ENCODE measurements at regions not wholly inside any gene's neighbourhood (a gene's known extent, or its start where the extent isn't known, plus 50 kb on each side); places are given as distances from the start of the nearest gene placed in this dataset.
"Not testable (repeated sequence)": the region's sequence is repeated elsewhere in the genome, so short reads cannot be mapped to it uniquely, and the experiment has no call there.

DNA sequence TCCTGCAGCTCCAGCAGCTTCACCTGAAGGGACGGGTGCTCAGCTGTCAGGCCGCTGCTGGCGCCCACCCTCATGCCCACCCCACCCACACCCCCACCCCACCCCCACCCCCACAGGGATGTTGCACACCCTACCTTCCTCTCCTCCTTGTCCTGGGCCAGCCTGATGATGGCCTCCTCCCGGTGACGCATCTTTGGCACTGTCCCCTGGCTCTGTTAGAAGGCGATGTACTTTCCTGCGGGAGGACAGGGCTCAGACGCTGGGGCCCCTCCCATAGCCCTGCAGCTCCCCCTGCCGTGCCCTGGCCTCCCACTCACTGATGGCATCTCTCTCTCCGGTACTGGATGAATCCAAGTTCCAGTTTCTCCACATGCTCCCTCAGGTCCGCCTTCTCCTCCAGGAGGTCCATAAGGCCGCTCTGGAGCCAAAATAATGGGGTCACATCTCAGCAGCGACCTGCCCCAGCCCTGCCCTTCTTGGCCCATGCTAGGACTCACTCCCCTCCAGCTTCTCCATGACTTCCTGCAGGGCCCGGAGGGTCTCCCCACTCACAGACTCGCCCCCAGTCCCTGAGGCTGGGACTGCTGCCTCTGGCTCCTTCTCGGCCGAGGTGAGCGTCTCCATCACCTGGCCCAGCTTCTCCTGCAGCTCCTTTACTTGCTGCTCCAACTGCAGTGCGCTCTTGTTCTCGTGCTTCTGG, 55.2 kb downstream of the GOLGA8B start:
- not testable (repeated sequence) for H3K9me3 Mint-ChIP-seq; ATAC-seq (ENCODE audit: low read depth); H3K4me3 Mint-ChIP-seq; H3K36me3 Mint-ChIP-seq; H3K27ac Mint-ChIP-seq; H3K4me1 Mint-ChIP-seq; H3K27me3 Mint-ChIP-seq; DNase-seq (ENCODE audit: low spot score in 2 of 2)

- H3K27ac Mint-ChIP-seq; H3K9me3 Mint-ChIP-seq; ATAC-seq (ENCODE audit: low read depth); DNase-seq (ENCODE audit: low spot score in 2 of 2); H3K27me3 Mint-ChIP-seq; H3K4me1 Mint-ChIP-seq; H3K4me3 Mint-ChIP-seq; H3K36me3 Mint-ChIP-seq: not testable (repeated sequence)
Measured at GRCh38 chr15:34527641-34528040, 55.8 kb downstream of the GOLGA8B start.

DNA sequence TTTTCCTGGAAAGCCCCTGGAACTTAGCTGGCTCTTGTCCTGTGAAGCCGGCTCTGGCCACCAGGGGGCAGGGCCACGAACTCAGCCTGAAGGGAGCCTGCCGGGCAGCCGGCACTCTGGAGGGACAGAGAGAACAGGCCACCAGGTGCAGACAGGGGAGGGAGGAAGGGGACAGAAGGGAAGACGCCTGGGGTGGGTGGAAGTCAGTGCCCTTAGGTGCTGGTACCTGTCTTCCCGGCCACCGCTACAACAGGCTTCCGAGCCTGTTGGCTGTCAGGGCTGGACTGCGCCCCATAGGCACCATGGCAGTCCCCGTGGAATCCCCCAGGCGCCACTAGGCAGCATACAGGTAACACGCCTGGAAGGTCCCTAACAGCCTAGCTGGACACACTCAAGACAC, 59.6 kb downstream of the GOLGA8B start:
- not testable (repeated sequence) for H3K27me3 Mint-ChIP-seq; H3K4me1 Mint-ChIP-seq; H3K36me3 Mint-ChIP-seq; H3K4me3 Mint-ChIP-seq; H3K9me3 Mint-ChIP-seq; H3K27ac Mint-ChIP-seq; DNase-seq (ENCODE audit: low spot score in 2 of 2)
- ATAC-seq (ENCODE audit: low read depth): peak; percentile 46

- H3K4me3 Mint-ChIP-seq; H3K36me3 Mint-ChIP-seq; H3K27ac Mint-ChIP-seq; H3K9me3 Mint-ChIP-seq; ATAC-seq (ENCODE audit: low read depth); DNase-seq (ENCODE audit: low spot score in 2 of 2); H3K27me3 Mint-ChIP-seq; H3K4me1 Mint-ChIP-seq: not testable (repeated sequence)
Measured at GRCh38 chr15:34522601-34523000, 60.9 kb downstream of the GOLGA8B start.

DNA sequence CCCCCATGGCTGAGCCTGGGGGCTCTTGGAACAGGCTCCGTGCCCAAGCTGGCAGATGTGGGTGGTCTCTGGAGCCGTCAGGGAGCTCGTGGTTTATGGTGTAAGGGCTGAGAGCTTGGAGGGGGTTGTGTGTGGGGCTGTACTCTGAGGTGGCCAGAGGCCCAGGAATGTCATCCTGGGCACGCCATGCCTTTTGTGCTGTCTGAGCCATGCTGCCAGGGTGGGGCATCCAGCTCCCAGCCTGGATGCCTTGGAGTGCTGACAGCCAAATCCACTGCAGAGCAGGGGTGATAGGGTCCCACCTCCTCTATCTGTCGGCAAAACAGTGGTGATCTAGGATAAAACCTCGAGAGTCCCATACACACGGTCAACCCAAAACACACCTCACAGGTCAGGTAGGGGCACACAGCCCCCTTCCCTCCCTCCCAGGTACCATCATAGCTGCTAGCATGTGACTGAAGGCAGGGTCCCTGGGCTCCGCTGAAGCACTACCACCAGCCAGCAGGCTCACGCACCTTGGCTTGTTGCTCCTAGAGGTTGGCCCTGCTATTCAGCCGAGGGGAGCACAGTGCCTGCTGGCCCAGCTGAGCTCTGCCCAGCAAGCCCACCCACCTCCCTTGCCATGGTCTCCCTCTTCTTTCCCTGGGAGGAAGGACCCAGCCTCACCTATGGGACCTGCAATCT, 61.5 kb downstream of the GOLGA8B start:
- DNase-seq (ENCODE audit: low spot score in 2 of 2); H3K27ac Mint-ChIP-seq; H3K4me1 Mint-ChIP-seq; H3K9me3 Mint-ChIP-seq; H3K4me3 Mint-ChIP-seq; ATAC-seq (ENCODE audit: low read depth); H3K27me3 Mint-ChIP-seq; H3K36me3 Mint-ChIP-seq: not testable (repeated sequence)

- no peaks in the 10 kb centered on the region for H3K9me3 Mint-ChIP-seq
- H3K4me1 Mint-ChIP-seq: peaks cover 4% of the 10 kb centered on the region
- H3K4me3 Mint-ChIP-seq: no peak overlapping the region
- H3K27ac Mint-ChIP-seq: no peak overlapping the region
- no peak for ATAC-seq (ENCODE audit: low read depth)
- no peaks in the 10 kb centered on the region for H3K36me3 Mint-ChIP-seq
- DNase-seq (ENCODE audit: low spot score in 2 of 2): no peak
- peaks cover 11% of the 10 kb centered on the region for H3K27me3 Mint-ChIP-seq
Measured at GRCh38 chr15:34520566-34520965, 62.9 kb downstream of the GOLGA8B start.

DNA sequence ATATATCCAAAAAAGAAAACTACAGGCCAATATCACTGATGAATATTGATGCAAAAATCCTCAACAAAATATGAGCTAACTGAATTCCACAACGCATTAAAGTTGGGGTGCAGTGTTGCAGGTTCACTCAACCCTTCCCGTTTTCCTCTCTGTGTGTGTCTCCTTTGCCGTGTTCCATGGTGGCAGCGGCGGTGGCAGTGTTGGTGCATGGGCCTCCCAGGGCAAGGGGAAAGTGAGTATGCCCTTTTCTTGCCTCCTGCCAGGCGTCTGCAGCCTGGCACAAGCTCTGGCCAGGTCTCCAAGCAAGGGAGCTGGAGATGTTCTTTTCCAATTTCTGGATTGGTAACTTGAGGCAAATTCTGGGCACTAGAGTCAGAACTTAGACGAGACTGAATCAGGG, 63.4 kb downstream of the GOLGA8B start:
- not testable (repeated sequence) for H3K36me3 Mint-ChIP-seq; H3K4me3 Mint-ChIP-seq; ATAC-seq (ENCODE audit: low read depth); H3K9me3 Mint-ChIP-seq; DNase-seq (ENCODE audit: low spot score in 2 of 2); H3K4me1 Mint-ChIP-seq; H3K27ac Mint-ChIP-seq
- peaks cover 15% of the 10 kb centered on the region for H3K27me3 Mint-ChIP-seq

DNA sequence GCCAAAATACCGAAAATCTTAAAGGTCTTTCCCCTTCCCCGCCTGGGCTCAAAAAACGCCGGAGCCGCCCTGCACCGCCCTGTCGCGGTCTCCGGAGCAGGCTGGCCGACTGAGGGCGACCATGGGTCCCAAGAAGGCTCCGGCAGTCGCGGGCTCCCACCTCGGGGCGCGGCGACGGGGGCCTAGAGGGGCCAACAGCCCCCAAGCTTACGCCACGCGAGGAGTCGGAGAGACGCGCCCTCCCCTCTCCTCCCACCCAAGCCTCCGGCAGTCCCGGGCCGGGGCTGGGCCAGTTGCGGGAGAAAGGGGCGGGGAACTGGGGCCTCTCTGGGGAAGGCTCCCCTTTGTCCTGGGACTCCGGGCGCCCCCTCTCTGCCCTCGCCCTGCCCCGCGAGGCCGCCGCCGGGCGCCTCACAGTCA, 69.2 kb downstream of the GOLGA8B start:
- DNase-seq (ENCODE audit: low spot score in 2 of 2) (no peak), ATAC-seq (ENCODE audit: low read depth) (peak; percentile 51)
- Mint-ChIP-seq H3K9me3 (no peaks in the 10 kb centered on the region), H3K4me3 (peak overlapping the region; percentile 89), H3K27ac (no peak overlapping the region), H3K4me1 (peaks cover 16% of the 10 kb centered on the region), H3K36me3 (no peaks in the 10 kb centered on the region), H3K27me3 (peaks cover 35% of the 10 kb centered on the region)

DNA sequence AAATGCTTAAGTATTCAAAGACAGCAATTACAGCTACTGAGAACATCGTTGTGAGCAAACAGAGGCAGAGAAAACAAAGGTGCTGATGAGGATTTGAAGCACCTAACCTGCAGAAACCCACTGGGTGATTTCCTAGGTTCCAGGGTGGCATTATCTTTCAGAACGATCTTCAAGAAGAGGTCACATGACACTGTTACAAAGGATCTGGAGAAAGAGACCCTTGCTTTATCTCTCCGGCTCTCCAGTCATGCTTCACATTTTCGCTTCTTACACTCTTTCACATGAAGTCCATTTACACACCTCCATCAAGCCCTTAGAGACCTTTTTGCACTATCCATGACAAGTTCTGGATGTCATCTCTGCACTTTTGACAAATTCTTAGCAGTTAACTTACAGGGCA, 70.8 kb downstream of the GOLGA8B start:
- Mint-ChIP-seq H3K9me3 (no peaks in the 10 kb centered on the region), H3K4me1 (peaks cover 16% of the 10 kb centered on the region), H3K36me3 (no peaks in the 10 kb centered on the region), H3K27ac (no peak overlapping the region), H3K27me3 (peaks cover 35% of the 10 kb centered on the region), H3K4me3 (no peak overlapping the region)
- no peak for DNase-seq (ENCODE audit: low spot score in 2 of 2)
- ATAC-seq (ENCODE audit: low read depth): no peak

DNA sequence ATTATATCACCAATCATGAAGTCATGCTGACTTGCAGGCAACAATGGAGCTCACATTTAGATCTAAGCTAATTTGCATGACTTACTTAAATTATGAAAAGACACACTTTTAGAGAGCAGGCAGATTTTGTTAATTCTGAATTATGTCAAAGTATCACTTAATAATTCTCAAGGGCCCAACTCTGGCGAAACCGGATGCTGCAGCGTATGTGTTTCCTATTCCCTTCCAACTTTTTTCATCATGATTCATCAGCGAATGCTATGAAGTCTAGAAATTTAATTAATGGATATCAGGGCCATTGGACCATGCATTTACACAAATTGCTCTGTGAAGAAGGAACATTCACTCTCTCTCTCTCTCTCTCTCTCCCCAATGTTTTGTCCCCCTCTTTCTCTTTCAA, 63.5 kb upstream of the GOLGA8A start:
- no peaks in the 10 kb centered on the region for H3K4me1 Mint-ChIP-seq
- peaks cover 22% of the 10 kb centered on the region for H3K27me3 Mint-ChIP-seq
- no peaks in the 10 kb centered on the region for H3K36me3 Mint-ChIP-seq
- no peak for ATAC-seq (ENCODE audit: low read depth)
- no peak overlapping the region for H3K4me3 Mint-ChIP-seq
- DNase-seq (ENCODE audit: low spot score in 2 of 2): no peak
- no peaks in the 10 kb centered on the region for H3K9me3 Mint-ChIP-seq
- H3K27ac Mint-ChIP-seq: no peak overlapping the region

DNA sequence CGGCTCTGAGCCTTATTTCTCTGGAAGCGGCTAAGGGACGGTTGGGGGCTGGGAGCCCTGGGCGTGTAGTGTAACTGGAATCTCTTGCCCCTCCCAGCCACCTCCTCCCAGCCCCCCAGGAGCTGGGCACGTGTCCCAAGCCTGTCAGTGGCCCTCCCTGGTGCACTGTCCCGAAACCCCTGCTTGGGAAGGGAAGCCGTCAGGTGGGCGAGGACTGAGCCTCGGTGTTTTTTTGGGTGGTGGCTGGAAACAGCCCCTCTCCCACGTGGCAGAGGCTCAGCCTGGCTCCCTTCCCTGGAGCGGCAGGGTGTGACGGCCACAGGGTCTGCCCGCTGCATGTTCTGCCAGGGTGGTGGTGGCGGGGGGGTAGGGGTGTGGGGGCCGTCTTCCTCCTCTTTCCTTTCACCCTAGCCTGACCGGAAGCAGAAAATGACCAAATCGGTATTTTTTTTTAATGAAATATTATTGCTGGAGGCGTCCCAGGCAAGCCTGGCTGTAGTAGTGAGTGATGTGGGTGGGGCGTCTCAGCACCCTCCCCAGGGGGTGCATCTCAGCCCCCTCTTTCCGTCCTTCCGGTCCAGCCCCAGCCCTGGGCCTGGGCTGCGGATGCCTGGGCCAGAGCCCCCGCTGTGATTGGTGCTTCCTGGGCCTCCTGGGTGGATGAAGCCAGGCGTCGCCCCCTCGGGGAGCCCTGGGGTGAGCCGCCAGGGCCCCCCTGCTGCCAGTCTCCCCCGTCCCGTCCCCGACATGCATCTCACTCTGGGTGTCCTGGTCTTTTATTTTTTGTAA, 58.8 kb upstream of the GOLGA8A start:
- peaks cover 24% of the 10 kb centered on the region for H3K27me3 Mint-ChIP-seq
- DNase-seq (ENCODE audit: low spot score in 2 of 2) (no peak), ATAC-seq (ENCODE audit: low read depth) (no peak)
- H3K4me1 Mint-ChIP-seq: no peaks in the 10 kb centered on the region
- H3K27ac Mint-ChIP-seq: no peak overlapping the region
- H3K9me3 Mint-ChIP-seq: peaks cover 4% of the 10 kb centered on the region
- no peaks in the 10 kb centered on the region for H3K36me3 Mint-ChIP-seq
- H3K4me3 Mint-ChIP-seq: no peak overlapping the region

DNA sequence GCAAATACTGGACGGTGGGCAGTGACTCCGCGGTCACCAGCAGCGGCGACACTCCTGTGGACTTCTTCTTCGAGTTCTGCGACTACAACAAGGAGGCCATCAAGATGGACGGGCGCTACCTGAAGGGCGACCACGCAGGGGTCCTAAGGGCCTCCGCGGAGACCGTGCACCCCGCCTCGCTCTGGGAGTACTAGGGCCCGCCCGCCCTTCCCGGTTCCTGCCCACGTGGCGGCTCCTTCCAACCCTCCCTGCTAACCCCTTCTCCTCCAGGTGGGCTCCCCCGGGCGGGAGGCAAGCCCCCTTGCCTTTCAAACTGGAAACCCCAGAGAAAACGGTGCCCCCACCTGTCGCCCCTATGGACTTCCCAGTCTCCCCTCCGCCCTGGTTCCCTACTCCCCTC, 58.1 kb upstream of the GOLGA8A start:
- not testable (repeated sequence) for H3K9me3 Mint-ChIP-seq; ATAC-seq (ENCODE audit: low read depth); H3K36me3 Mint-ChIP-seq; H3K4me3 Mint-ChIP-seq; DNase-seq (ENCODE audit: low spot score in 2 of 2); H3K4me1 Mint-ChIP-seq; H3K27ac Mint-ChIP-seq
- peaks cover 28% of the 10 kb centered on the region for H3K27me3 Mint-ChIP-seq

- Mint-ChIP-seq H3K4me3 (no peak overlapping the region), H3K4me1 (peaks cover 2% of the 10 kb centered on the region), H3K9me3 (peaks cover 4% of the 10 kb centered on the region), H3K27ac (no peak overlapping the region), H3K36me3 (no peaks in the 10 kb centered on the region), H3K27me3 (peaks cover 25% of the 10 kb centered on the region)
- DNase-seq (ENCODE audit: low spot score in 2 of 2) (no peak), ATAC-seq (ENCODE audit: low read depth) (no peak)
Measured at GRCh38 chr15:34494084-34494399, 56.4 kb upstream of the GOLGA8A start.

DNA sequence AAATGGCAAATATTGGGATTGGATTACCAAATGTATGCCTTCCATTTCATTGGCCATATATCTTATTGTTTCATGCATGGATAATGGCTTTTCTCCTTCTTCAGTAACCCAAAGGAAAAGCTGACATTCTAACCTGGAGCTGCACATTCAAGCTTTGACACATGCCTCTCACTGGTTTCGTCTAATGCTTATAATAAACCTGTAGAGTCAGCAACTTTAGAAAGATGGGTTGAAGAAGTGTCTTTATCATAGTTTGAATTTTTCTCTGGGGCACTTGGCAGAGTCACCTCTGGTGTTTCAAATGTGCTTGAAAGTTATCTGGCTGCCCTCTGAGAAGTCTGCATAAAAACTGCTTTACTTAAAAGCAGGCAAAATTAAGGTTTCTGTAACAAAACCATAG, 55.4 kb upstream of the GOLGA8A start:
- Mint-ChIP-seq H3K36me3 (no peaks in the 10 kb centered on the region), H3K4me1 (peaks cover 2% of the 10 kb centered on the region), H3K4me3 (no peak overlapping the region), H3K27me3 (peaks cover 24% of the 10 kb centered on the region), H3K27ac (no peak overlapping the region), H3K9me3 (peaks cover 4% of the 10 kb centered on the region)
- DNase-seq (ENCODE audit: low spot score in 2 of 2) (no peak), ATAC-seq (ENCODE audit: low read depth) (no peak)

All from memory B cell (primary cell).